Muscle of leg (tissue), 3 donors: ENCODE measurements at regions not wholly inside any gene's neighbourhood (a gene's known extent, or its start where the extent isn't known, plus 50 kb on each side); places are given as distances from the start of the nearest gene placed in this dataset.
A peak's percentile ranks its signal among the peaks of the same experiment; 100 is the strongest.

Source experiments
- DNase-seq: peaks from one replicate; pipeline ENCODE4 v3.0.0; 2013
- H3K27ac ChIP-seq: one replicate; pipeline ENCODE4 v1.5.1; 2013; ENCODE audit warnings: mild to moderate bottlenecking, low read length, control low read depth
- H3K27me3 ChIP-seq: one replicate; pipeline ENCODE4 v1.6.1; 2013; ENCODE audit warnings: low read length; ENCODE audit not compliant: control insufficient read depth, insufficient read depth
- H3K36me3 ChIP-seq: one replicate; pipeline ENCODE4 v1.6.1; 2013; ENCODE audit warnings: low read length; ENCODE audit not compliant: control insufficient read depth, insufficient read depth
- H3K4me1 ChIP-seq: one replicate; pipeline ENCODE4 v1.6.1; 2013; ENCODE audit warnings: low read length; ENCODE audit not compliant: control insufficient read depth, insufficient read depth
- H3K4me3 ChIP-seq: one replicate; pipeline ENCODE4 v1.5.1; 2013; ENCODE audit warnings: low read length, control low read depth
- H3K9me3 ChIP-seq: replicated peaks from 2 replicates; pipeline ENCODE4 v1.6.1; 2013; ENCODE audit warnings: low read depth, low read length; ENCODE audit not compliant: control insufficient read depth
- WGBS: methylation state at CpG from one replicate; pipeline ENCODE4 v1.1.5; 2013; ENCODE audit warnings: missing lambda C conversion rate; ENCODE audit not compliant: insufficient coverage; 5-methylcytosine and 5-hydroxymethylcytosine counted together

DNA sequence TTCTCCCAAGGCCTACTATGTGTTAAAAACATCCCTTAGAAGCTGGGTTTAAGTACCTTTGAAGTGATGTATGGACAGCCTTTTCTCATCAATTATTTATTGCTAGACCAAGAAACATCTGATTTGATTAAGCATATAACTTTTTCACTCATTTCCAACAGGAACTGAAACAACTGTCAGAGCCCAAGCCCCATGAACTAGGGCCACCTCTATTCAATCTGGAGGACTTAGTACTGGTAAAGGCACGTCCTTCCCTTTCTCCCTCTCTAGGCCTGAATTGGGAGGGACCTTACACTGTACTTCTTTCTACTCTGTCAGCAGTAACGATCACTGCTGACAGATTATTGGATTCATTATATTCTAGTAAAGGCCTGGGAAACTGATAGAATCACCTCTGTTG is 612.0 kb upstream of the CDH8 start:
- H3K27me3 ChIP-seq = no peaks in the 10 kb centered on the region
- H3K4me1 ChIP-seq = no peaks in the 10 kb centered on the region
- H3K4me3 ChIP-seq = no peak overlapping the region
- no CpG with 5 or more reads among the region's 2 CpGs for WGBS
- no peaks in the 10 kb centered on the region for H3K36me3 ChIP-seq
- no peaks in the 10 kb centered on the region for H3K9me3 ChIP-seq
- no peak overlapping the region for H3K27ac ChIP-seq
- DNase-seq = no peak

DNA sequence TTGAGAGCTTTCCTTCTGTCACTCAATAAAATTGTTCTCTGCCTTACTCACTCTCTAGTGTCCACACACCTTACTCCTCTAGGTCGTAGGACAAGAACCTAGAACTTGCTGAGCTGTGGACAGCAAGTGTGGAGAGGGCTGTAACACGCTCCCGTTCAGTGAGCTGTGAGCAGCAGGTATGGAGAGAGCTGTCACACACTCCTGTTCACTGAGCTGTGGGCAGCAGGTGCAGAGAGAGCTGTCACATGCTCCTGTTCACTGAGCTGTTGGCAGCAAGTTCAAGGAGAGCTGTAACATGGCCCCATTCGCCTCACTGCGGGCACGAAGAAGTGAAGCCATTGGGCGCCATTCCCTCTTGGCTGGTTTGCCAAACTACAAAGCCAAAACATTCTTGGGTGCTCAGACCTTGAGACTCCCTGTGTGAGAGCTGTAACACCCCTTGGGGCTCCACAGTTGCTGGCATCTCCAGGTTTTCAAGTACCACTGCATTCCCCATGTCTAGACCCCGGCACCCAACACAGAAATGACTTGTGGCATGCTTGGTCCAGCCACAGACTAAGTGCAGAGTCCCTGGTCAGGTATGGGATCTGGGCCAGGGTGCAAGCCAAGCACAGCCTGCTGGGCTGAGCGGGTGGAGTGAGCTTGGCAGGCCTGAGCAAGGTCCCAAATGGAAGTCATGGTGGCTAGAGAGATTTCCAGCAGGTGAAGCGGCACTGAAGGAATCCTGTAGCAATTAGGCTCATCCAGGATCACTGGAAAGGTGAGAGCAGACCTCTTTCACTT is 608.0 kb upstream of the CDH8 start:
- Histone ChIP-seq H3K27ac (no peak overlapping the region), H3K4me1 (no peaks in the 10 kb centered on the region), H3K4me3 (no peak overlapping the region), H3K27me3 (no peaks in the 10 kb centered on the region), H3K9me3 (no peaks in the 10 kb centered on the region), H3K36me3 (no peaks in the 10 kb centered on the region)
- DNase-seq = no peak
- 89% methylated on average over 9 of the region's 10 CpGs for WGBS

DNA sequence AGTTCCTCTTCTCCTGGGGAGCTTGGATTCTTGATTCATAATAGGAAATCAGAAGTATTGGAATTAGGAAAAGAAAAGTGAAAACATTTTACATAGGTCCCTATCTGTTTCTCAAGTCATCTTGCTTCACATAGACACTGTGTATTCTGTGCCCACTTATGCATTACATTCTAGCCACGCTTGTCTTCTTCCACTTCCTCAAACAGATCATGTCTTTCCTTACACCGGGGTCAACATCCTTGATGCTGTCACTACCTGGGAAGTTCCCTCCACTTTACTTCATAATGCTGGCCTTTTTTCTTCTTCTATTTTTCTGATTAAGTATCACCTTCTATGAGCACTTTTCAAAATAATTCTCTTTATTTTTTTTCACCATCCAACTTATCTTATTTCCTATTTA is 606.4 kb upstream of the CDH8 start:
- Histone ChIP-seq H3K4me3 (no peak overlapping the region), H3K9me3 (no peaks in the 10 kb centered on the region), H3K27ac (no peak overlapping the region), H3K27me3 (no peaks in the 10 kb centered on the region), H3K4me1 (no peaks in the 10 kb centered on the region), H3K36me3 (no peaks in the 10 kb centered on the region)
- WGBS = 62% methylated on average over 2 of the region's 2 CpGs
- no peak for DNase-seq

DNA sequence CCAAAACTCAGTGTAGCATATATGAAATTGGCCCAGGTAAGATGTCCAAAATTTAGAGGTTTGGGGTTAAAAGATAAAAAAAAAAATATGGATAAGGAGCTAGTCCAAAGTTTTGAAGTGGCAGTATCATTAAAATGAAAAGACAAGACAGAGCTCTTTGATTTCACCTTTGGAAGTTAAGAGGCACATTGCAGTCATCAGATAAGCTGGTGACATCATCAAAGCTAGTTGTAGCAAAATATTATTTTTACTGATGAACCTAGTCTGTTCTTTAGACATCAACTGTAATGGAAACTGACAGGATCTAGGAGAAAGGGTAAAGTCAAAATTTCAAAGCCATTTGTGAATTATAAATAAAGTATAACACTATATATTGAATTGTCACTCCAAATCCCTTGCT is 603.7 kb upstream of the CDH8 start:
- no peak overlapping the region for H3K27ac ChIP-seq
- H3K27me3 ChIP-seq = no peaks in the 10 kb centered on the region
- no peak for DNase-seq
- no peak overlapping the region for H3K4me3 ChIP-seq
- H3K36me3 ChIP-seq = no peaks in the 10 kb centered on the region
- no peaks in the 10 kb centered on the region for H3K4me1 ChIP-seq
- H3K9me3 ChIP-seq = no peaks in the 10 kb centered on the region

DNA sequence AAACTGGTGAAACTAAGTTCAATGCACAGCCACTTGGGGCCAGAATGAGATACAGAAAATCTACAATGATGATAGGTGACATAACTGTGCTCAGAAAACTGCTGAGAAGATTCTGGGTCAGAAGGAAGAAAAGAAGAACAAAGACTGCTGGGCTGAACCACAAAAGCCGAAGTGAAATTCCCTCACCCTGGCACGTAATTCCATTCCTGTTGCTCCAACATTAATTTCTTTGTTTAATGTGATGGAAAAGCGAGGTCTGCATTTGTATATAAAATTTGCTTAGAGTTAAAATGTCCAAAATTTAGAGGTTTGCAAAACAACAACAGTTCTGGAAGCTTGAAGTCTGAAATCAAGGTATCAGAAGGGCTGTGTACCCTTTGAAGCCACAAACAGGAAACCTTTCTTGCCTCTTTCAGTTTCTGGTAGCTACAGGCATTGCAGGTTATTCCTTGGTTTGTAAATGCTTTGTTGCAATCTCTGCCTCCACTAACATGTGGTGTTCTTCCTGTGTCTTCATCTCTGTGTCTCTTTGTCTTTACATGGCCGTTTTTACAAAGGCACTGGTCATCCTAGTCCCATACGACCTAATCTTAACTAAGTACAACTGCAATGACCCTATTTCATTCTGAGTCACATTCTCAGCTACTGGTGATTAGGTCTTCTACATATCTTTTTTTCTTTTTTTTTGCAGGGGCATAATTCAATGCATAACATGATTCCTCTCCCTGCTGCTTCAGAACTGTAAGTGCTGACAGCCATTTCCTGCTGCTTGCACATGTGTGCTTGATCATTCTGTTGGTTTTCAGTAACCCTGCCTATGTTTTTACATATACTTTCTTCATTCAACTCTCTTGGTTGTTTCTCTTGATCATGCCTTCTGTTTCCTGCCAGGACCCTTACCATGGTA is 603.0 kb upstream of the CDH8 start:
- no peaks in the 10 kb centered on the region for H3K27me3 ChIP-seq
- peak; percentile 12 for DNase-seq
- no CpG with 5 or more reads among the region's 5 CpGs for WGBS
- no peaks in the 10 kb centered on the region for H3K9me3 ChIP-seq
- H3K27ac ChIP-seq = no peak overlapping the region
- no peaks in the 10 kb centered on the region for H3K4me1 ChIP-seq
- H3K4me3 ChIP-seq = no peak overlapping the region
- H3K36me3 ChIP-seq = no peaks in the 10 kb centered on the region

DNA sequence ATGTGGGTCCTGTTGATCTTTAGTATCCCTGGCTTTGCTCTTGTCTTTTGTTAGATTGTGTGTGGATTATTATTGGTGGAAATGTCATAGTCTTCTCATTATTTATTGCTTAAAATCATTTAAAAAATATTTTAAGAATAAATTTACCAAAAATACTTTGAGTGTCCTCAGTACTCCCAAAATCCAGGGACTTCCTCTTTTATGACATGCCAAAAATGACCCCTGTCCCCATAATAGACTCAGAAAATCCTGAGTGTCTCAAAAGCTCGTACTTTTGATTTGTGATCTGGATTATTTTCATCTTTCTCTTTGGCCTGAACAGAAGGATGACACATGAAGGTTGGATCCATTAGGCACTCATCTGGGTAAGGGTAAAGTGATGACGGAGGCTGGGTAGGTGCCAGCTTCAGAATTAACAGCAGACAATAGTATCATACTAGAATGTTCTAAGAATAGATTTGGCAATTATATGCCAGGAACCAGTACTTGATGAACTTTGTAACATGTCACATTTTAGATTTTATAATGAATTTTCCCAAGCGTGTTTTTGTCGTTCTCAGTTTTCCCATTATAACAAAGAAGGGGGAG is 602.2 kb upstream of the CDH8 start:
- Histone ChIP-seq H3K4me3 (no peak overlapping the region), H3K27ac (no peak overlapping the region), H3K27me3 (no peaks in the 10 kb centered on the region), H3K4me1 (no peaks in the 10 kb centered on the region), H3K36me3 (no peaks in the 10 kb centered on the region), H3K9me3 (no peaks in the 10 kb centered on the region)
- WGBS = no CpG with 5 or more reads among the region's 4 CpGs
- DNase-seq = peak; percentile 6

DNA sequence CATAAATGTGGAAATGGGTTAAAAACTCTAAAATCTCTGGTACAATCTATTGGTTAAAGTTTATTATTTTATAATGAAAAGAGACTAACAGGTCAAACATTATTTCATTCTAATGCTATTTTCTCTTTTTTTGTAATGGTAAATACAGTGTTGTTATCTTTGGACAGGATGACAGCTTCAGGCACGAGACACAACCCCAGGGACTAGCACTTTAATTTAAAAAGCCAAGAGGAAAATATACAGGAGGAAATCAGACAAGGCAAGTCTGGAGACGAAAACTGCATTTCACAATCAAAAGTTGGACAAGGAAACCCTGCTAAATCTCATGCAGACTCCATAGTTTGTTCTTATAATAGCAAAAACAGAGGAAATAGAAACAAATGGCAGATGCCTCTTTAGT is 589.1 kb upstream of the CDH8 start:
- H3K4me3 ChIP-seq = no peak overlapping the region
- no peak overlapping the region for H3K27ac ChIP-seq
- H3K4me1 ChIP-seq = no peaks in the 10 kb centered on the region
- no peaks in the 10 kb centered on the region for H3K9me3 ChIP-seq
- H3K27me3 ChIP-seq = no peaks in the 10 kb centered on the region
- DNase-seq = peak; percentile 86
- WGBS = no CpG with 5 or more reads among the region's 2 CpGs
- no peaks in the 10 kb centered on the region for H3K36me3 ChIP-seq

DNA sequence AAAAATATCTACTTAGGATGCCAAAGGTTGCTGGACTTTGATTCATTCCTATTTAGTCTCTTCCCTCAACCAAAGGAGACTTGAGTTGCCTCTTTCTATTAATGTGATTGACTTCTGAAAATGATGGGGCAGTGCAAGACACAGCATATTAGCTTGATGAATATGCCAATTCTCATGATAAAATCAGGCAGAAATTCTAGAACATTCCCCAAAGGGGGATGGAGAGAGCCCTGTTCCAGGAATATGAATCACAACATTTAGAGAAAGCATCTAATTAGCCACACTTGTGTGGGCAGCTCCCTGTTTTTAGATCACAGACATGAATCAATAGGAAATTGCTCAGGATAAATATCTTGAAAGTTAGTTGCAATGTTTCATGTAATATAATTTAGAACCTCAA is 584.0 kb upstream of the CDH8 start:
- Histone ChIP-seq H3K4me3 (no peak overlapping the region), H3K27me3 (no peaks in the 10 kb centered on the region), H3K4me1 (no peaks in the 10 kb centered on the region), H3K36me3 (no peaks in the 10 kb centered on the region), H3K27ac (no peak overlapping the region), H3K9me3 (no peaks in the 10 kb centered on the region)
- DNase-seq = no peak

DNA sequence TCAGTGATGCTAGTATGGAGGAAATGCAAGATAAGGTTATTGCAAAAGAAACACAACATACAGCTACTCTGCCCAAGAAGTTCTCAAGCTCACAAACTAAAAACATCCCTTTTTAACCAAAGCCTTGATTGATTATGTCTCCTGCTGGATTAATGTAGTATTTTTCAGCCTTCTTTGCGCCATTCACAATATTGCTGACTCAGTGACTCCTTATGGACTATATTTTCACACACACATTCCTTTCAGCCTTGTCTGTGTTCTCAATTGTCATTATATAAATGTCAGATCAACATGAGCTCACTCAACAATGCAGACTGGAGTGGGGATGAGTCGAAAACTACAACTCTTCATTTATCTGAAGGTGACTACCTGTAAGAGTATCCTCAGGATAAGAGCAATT is 579.3 kb upstream of the CDH8 start:
- no CpG with 5 or more reads among the region's 2 CpGs for WGBS
- no peak overlapping the region for H3K4me3 ChIP-seq
- H3K9me3 ChIP-seq = no peaks in the 10 kb centered on the region
- no peaks in the 10 kb centered on the region for H3K27me3 ChIP-seq
- H3K36me3 ChIP-seq = no peaks in the 10 kb centered on the region
- H3K4me1 ChIP-seq = no peaks in the 10 kb centered on the region
- no peak overlapping the region for H3K27ac ChIP-seq
- DNase-seq = no peak

DNA sequence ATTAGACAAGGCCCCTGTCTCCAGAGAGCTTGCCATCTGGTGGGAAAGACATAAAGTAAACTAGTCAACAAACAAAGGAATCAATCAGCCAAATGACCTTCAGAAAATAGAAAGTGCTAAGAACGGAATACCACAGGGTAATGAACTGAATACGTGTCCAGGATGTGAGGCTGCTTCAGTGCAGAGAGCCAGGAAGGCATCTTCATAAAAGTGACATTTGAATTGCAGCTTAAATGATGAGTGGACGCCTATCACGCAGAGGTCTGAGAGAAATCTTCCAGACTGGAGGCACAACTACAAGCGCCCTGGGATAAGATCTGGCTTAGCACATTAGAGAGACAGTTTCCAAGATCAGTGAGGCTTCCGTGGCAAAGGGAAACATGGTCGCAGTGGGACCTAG is 574.1 kb upstream of the CDH8 start:
- 41% methylated on average over 7 of the region's 7 CpGs for WGBS
- Histone ChIP-seq H3K4me3 (no peak overlapping the region), H3K36me3 (no peaks in the 10 kb centered on the region)

More for the DNA sequence above, 574.1 kb upstream of the CDH8 start:
- Histone ChIP-seq H3K27me3 (no peaks in the 10 kb centered on the region), H3K27ac (no peak overlapping the region), H3K4me1 (no peaks in the 10 kb centered on the region), H3K9me3 (no peaks in the 10 kb centered on the region)
- no peak for DNase-seq
